Neuronal stem cell (in vitro differentiated cells): ENCODE measurements at regions not wholly inside any gene's neighbourhood (a gene's known extent, or its start where the extent isn't known, plus 50 kb on each side); places are given as distances from the start of the nearest gene placed in this dataset.

Experiments used
- DNase-seq: peaks from one replicate; pipeline ENCODE4 v3.0.0-alpha.2; 2013; ENCODE audit warnings: low spot score
- H2AFZ ChIP-seq: one replicate; pipeline ENCODE4 v1.6.1; 2013; ENCODE audit warnings: mild to moderate bottlenecking, low read length, inconsistent platforms
- H2AK5ac ChIP-seq: 2 replicates; pipeline ENCODE4 v1.6.1; 2013; ENCODE audit warnings: low read depth, mild to moderate bottlenecking, inconsistent platforms, low read length, moderate library complexity, mixed read lengths
- H2BK120ac ChIP-seq: 2 replicates; pipeline ENCODE4 v1.6.1; 2013; ENCODE audit warnings: low read depth, mild to moderate bottlenecking, inconsistent platforms, low read length, moderate library complexity, mixed read lengths
- H2BK12ac ChIP-seq: one replicate; pipeline ENCODE4 v1.6.1; 2013; ENCODE audit warnings: low read length, inconsistent platforms
- H2BK15ac ChIP-seq: 2 replicates; pipeline ENCODE4 v1.6.1; 2013; ENCODE audit warnings: mild to moderate bottlenecking, low read length, inconsistent platforms, mixed read lengths
- H2BK5ac ChIP-seq: one replicate; pipeline ENCODE4 v1.6.1; 2013; ENCODE audit warnings: inconsistent platforms, mild to moderate bottlenecking, low read length, moderate library complexity
- H3K14ac ChIP-seq: one replicate; pipeline ENCODE4 v1.6.1; 2013; ENCODE audit warnings: low read length, inconsistent platforms
- H3K18ac ChIP-seq: 2 replicates; pipeline ENCODE4 v1.6.1; 2013; ENCODE audit warnings: low read length, inconsistent platforms
- H3K23ac ChIP-seq: 2 replicates; pipeline ENCODE4 v1.6.1; 2013; ENCODE audit warnings: low read depth, mild to moderate bottlenecking, mixed read lengths, low read length, inconsistent platforms; ENCODE audit not compliant: poor library complexity
- H3K27ac ChIP-seq: replicated peaks from 3 replicates; pipeline ENCODE4 v1.5.1; 2013; ENCODE audit warnings: low read length, inconsistent platforms
- H3K27me3 ChIP-seq, 3 experiments: 2 replicates each; pipeline ENCODE4 v1.6.1; 2013; ENCODE audit warnings: low read length in 3 of 3, mild to moderate bottlenecking in 2 of 3, inconsistent platforms in 1 of 3, low read depth in 1 of 3, mixed read lengths in 1 of 3, moderate library complexity in 1 of 3; ENCODE audit not compliant: control insufficient read depth in 3 of 3, insufficient read depth in 3 of 3
- H3K36me3 ChIP-seq, 2 donors: replicated peaks in 1 of 2; 2 replicates each; pipeline ENCODE4 v1.6.1; 2013; ENCODE audit warnings: low read length in 2 of 2; ENCODE audit not compliant: control insufficient read depth in 2 of 2, insufficient read depth in 2 of 2
- H3K4ac ChIP-seq: 2 replicates; pipeline ENCODE4 v1.6.1; 2013; ENCODE audit warnings: inconsistent platforms, mild to moderate bottlenecking, low read length, moderate library complexity
- H3K4me1 ChIP-seq, 2 donors: 1 replicate in 1 of 2; 2 replicates in 1 of 2; pipeline ENCODE4 v1.6.1; 2013; ENCODE audit warnings: low read length in 2 of 2, low read depth in 1 of 2; ENCODE audit not compliant: control insufficient read depth in 2 of 2, insufficient read depth in 1 of 2
- H3K4me2 ChIP-seq: one replicate; pipeline ENCODE4 v1.6.1; 2013; ENCODE audit warnings: mild to moderate bottlenecking, low read length, inconsistent platforms; ENCODE audit not compliant: insufficient read depth, poor library complexity, severe bottlenecking
- H3K4me3 ChIP-seq, 2 donors: 2 replicates each; pipeline ENCODE4 v1.5.1; 2013; ENCODE audit warnings: low read length in 2 of 2, mild to moderate bottlenecking in 2 of 2, inconsistent platforms in 1 of 2, moderate library complexity in 1 of 2
- H3K79me1 ChIP-seq: one replicate; pipeline ENCODE4 v1.6.1; 2013; ENCODE audit warnings: low read depth, mild to moderate bottlenecking, inconsistent platforms, low read length, moderate library complexity
- H3K9ac ChIP-seq: one replicate; pipeline ENCODE4 v1.6.1; 2013; ENCODE audit warnings: mild to moderate bottlenecking, low read depth, low read length, inconsistent platforms; ENCODE audit not compliant: poor library complexity
- H3K9me3 ChIP-seq, 2 donors: replicated peaks in 1 of 2; 2 replicates each; pipeline versions ENCODE3 to v1.6.1; 2013; ENCODE audit warnings: low read length in 2 of 2, mild to moderate bottlenecking in 2 of 2, inconsistent platforms in 1 of 2, low read depth in 1 of 2, mixed read lengths in 1 of 2, moderate library complexity in 1 of 2; ENCODE audit not compliant: control insufficient read depth in 2 of 2, insufficient read depth in 1 of 2
- H4K8ac ChIP-seq: one replicate; pipeline ENCODE4 v1.6.1; 2013; ENCODE audit warnings: low read depth, mild to moderate bottlenecking, inconsistent platforms, low read length, moderate library complexity
- H4K91ac ChIP-seq: one replicate; pipeline ENCODE4 v1.6.1; 2013; ENCODE audit warnings: low read length, low read depth, mild to moderate bottlenecking, inconsistent platforms; ENCODE audit not compliant: poor library complexity
- WGBS, 2 donors: extraction: QIAGEN DNeasy Blood & Tissue Kit; methylation state at CpG; one replicate each; pipeline ENCODE4 v1.1.7; 2013; ENCODE audit warnings: missing lambda C conversion rate in 2 of 2, mixed read lengths in 1 of 2; ENCODE audit not compliant: insufficient read length in 2 of 2, insufficient replicate concordance in 1 of 2; ENCODE audit errors: extremely low coverage in 2 of 2; 5-methylcytosine and 5-hydroxymethylcytosine counted together

- no peaks in the 10 kb centered on the region for H3K4me1 ChIP-seq
- no peak overlapping the region for H3K27ac ChIP-seq
- no peak overlapping the region for H2AFZ ChIP-seq
- no peak overlapping the region for H3K4me3 ChIP-seq
- H3K18ac ChIP-seq = no peak overlapping the region
- no peaks in the 10 kb centered on the region for H3K36me3 ChIP-seq
- no peaks in the 10 kb centered on the region for H3K79me1 ChIP-seq
- no peak overlapping the region for H3K9ac ChIP-seq
- H3K27me3 ChIP-seq = no peaks in the 10 kb centered on the region
- no peak overlapping the region for H2BK120ac ChIP-seq
- H3K23ac ChIP-seq = no peak overlapping the region
- H2BK5ac ChIP-seq = no peak overlapping the region
- H4K8ac ChIP-seq = no peak overlapping the region
- no peaks in the 10 kb centered on the region for H3K9me3 ChIP-seq
- no CpG with 5 or more reads among the region's 2 CpGs for WGBS, 2 donors
- H2AK5ac ChIP-seq = no peak overlapping the region
- no peak overlapping the region for H4K91ac ChIP-seq
- H3K14ac ChIP-seq = no peak overlapping the region
- no peak for DNase-seq
- H3K4me2 ChIP-seq = no peak overlapping the region
- H2BK12ac ChIP-seq = no peak overlapping the region
- no peak overlapping the region for H2BK15ac ChIP-seq
- H3K4ac ChIP-seq = no peak overlapping the region
Measured at GRCh38 chr18:55906536-55906935, 318.5 kb upstream of the TCF4 start.

- no peak overlapping the region for H2AK5ac ChIP-seq
- H2BK15ac ChIP-seq = no peak overlapping the region
- no peak overlapping the region for H3K4me3 ChIP-seq
- H3K4me2 ChIP-seq = no peak overlapping the region
- H3K79me1 ChIP-seq = no peaks in the 10 kb centered on the region
- H2BK5ac ChIP-seq = no peak overlapping the region
- no peaks in the 10 kb centered on the region for H3K9me3 ChIP-seq
- no peaks in the 10 kb centered on the region for H3K4me1 ChIP-seq
- no peak overlapping the region for H3K27ac ChIP-seq
- no peak overlapping the region for H3K23ac ChIP-seq
- no peaks in the 10 kb centered on the region for H3K36me3 ChIP-seq
- no peak overlapping the region for H3K18ac ChIP-seq
- no peak overlapping the region for H4K91ac ChIP-seq
- no peak overlapping the region for H2BK120ac ChIP-seq
- H2BK12ac ChIP-seq = no peak overlapping the region
- no peak overlapping the region for H4K8ac ChIP-seq
- no peak overlapping the region for H3K14ac ChIP-seq
- no peak overlapping the region for H2AFZ ChIP-seq
- DNase-seq = no peak
- H3K9ac ChIP-seq = no peak overlapping the region
- no CpG with 5 or more reads among the region's 6 CpGs for WGBS, 2 donors
- H3K27me3 ChIP-seq = no peaks in the 10 kb centered on the region
- no peak overlapping the region for H3K4ac ChIP-seq
Measured at GRCh38 chr18:55903911-55904310, 315.9 kb upstream of the TCF4 start.

- no peaks in the 10 kb centered on the region for H3K79me1 ChIP-seq
- no peak overlapping the region for H3K27ac ChIP-seq
- no peak overlapping the region for H2BK12ac ChIP-seq
- H3K4ac ChIP-seq = no peak overlapping the region
- no peak overlapping the region for H4K8ac ChIP-seq
- no peak overlapping the region for H3K23ac ChIP-seq
- H3K27me3 ChIP-seq = no peaks in the 10 kb centered on the region
- no peak overlapping the region for H2AK5ac ChIP-seq
- no peaks in the 10 kb centered on the region for H3K36me3 ChIP-seq
- no peaks in the 10 kb centered on the region for H3K4me1 ChIP-seq
- no peak overlapping the region for H2BK5ac ChIP-seq
- H2AFZ ChIP-seq = no peak overlapping the region
- H2BK120ac ChIP-seq = no peak overlapping the region
- H3K9me3 ChIP-seq = no peaks in the 10 kb centered on the region
- H3K18ac ChIP-seq = no peak overlapping the region
- no peak overlapping the region for H3K9ac ChIP-seq
- H4K91ac ChIP-seq = no peak overlapping the region
- no peak overlapping the region for H3K4me3 ChIP-seq
- no peak overlapping the region for H3K14ac ChIP-seq
- H3K4me2 ChIP-seq = no peak overlapping the region
- DNase-seq = no peak
- H2BK15ac ChIP-seq = no peak overlapping the region
- no CpG with 5 or more reads among the region's 2 CpGs for WGBS, 2 donors
Measured at GRCh38 chr18:55900380-55900779, 312.4 kb upstream of the TCF4 start.

GRCh38 chr18:55897091-55897689 is 309.2 kb upstream of the TCF4 start:
- WGBS, 2 donors = no CpG with 5 or more reads among the region's 3 CpGs
- no peak overlapping the region for H3K4me3 ChIP-seq
- no peak for DNase-seq
- H3K4me2 ChIP-seq = no peak overlapping the region
- H2BK5ac ChIP-seq = no peak overlapping the region
- no peaks in the 10 kb centered on the region for H3K9me3 ChIP-seq
- H4K8ac ChIP-seq = no peak overlapping the region
- no peak overlapping the region for H2BK12ac ChIP-seq
- no peak overlapping the region for H2AFZ ChIP-seq
- no peaks in the 10 kb centered on the region for H3K36me3 ChIP-seq
- no peak overlapping the region for H4K91ac ChIP-seq
- H2BK120ac ChIP-seq = no peak overlapping the region
- no peak overlapping the region for H3K27ac ChIP-seq
- H3K14ac ChIP-seq = no peak overlapping the region
- no peak overlapping the region for H3K18ac ChIP-seq
- H3K9ac ChIP-seq = no peak overlapping the region
- peaks cover 0 to 2% of the 10 kb centered on the region in 2 donors for H3K4me1 ChIP-seq
- H3K27me3 ChIP-seq = no peaks in the 10 kb centered on the region
- no peak overlapping the region for H3K4ac ChIP-seq
- no peaks in the 10 kb centered on the region for H3K79me1 ChIP-seq
- H2AK5ac ChIP-seq = no peak overlapping the region
- no peak overlapping the region for H3K23ac ChIP-seq
- H2BK15ac ChIP-seq = no peak overlapping the region
